HEK293 (cell line): ENCODE measurements at regions not wholly inside any gene's neighbourhood (a gene's known extent, or its start where the extent isn't known, plus 50 kb on each side); places are given as distances from the start of the nearest gene placed in this dataset.

Experiments used
- BCL11A ChIP-seq: fragments of 450-650 bp; formaldehyde crosslinking; IDR thresholded peaks from 2 replicates; pipeline ENCODE4 v1.5.1; 2016; ENCODE audit warnings: low read depth, missing biosample characterization, missing genetic modification characterization
- CTCF ChIP-seq: fragments of 450-650 bp; formaldehyde crosslinking; IDR thresholded peaks from 2 replicates; pipeline ENCODE4 v1.5.1; 2016; ENCODE audit warnings: missing biosample characterization, missing genetic modification characterization
- GLIS1 ChIP-seq: fragments of 450-650 bp; formaldehyde crosslinking; IDR thresholded peaks from 2 replicates; pipeline ENCODE4 v1.5.1; 2016; ENCODE audit warnings: missing biosample characterization, missing genetic modification characterization
- HOXD13 ChIP-seq: sonication (generic); formaldehyde crosslinking; IDR thresholded peaks from 2 replicates; pipeline ENCODE4 v1.8.0; 2022; ENCODE audit warnings: missing genetic modification reagents, borderline replicate concordance
- ZNF311 ChIP-seq: fragments of 450-650 bp; formaldehyde crosslinking; IDR thresholded peaks from 2 replicates; pipeline ENCODE4 v1.5.1; 2017; ENCODE audit warnings: missing biosample characterization, missing genetic modification characterization, borderline replicate concordance

GRCh38 chr11:23856654-23857053, 640.2 kb upstream of the LUZP2 start:
- TF ChIP-seq HOXD13 (no peak), CTCF (tag by site-specific recombination) (no peak), BCL11A (no peak), ZNF311 (tag by site-specific recombination) (no peak), GLIS1 (no peak)
